Panc1 (cell line): ENCODE measurements at regions not wholly inside any gene's neighbourhood (a gene's known extent, or its start where the extent isn't known, plus 50 kb on each side); places are given as distances from the start of the nearest gene placed in this dataset.

Source experiments
- ATAC-seq: fragments of 200-7000 bp; cut with Tn5 transposase; 2 replicates; pipeline ENCODE4 v1.9.1; 2020; ENCODE audit warnings: mild to moderate bottlenecking, moderate library complexity
- BruUV-seq: library from RNA; stranded (reverse); fragments of 400-500 nt; replicated peaks from 2 replicates; lab custom pipeline; 2021; lab: Mats Ljungman, UMichigan
- CTCF ChIA-PET: fragments of 300-600 bp; sonication (Branson Sonifier 250); formaldehyde crosslinking; loops from one replicate; lab custom pipeline; 2022; ENCODE audit warnings: antibody characterized with exemption; lab: Charles Lee
- POLR2A ChIA-PET: fragments of 300-600 bp; sonication (Branson Sonifier 250); formaldehyde crosslinking; loops from one replicate; lab custom pipeline; 2022; ENCODE audit warnings: antibody characterized with exemption; lab: Charles Lee
- DNase-seq: peaks from one replicate; pipeline ENCODE4 v3.0.0-alpha.2; 2010; ENCODE audit warnings: low read depth, low spot score
- H3K27ac ChIP-seq: 2 replicates; pipeline ENCODE4 v1.5.1; 2011; ENCODE audit warnings: mild to moderate bottlenecking, low read length, inconsistent platforms
- H3K27me3 ChIP-seq: fragments of 200-500 bp; sonication (Bioruptor generic); 2 replicates; pipeline ENCODE4 v1.6.0; 2014; ENCODE audit warnings: low read length, inconsistent platforms; ENCODE audit not compliant: control insufficient read depth, insufficient read depth
- H3K36me3 ChIP-seq: fragments of 200-500 bp; sonication (Bioruptor generic); 2 replicates; pipeline ENCODE4 v1.5.1; 2014; ENCODE audit warnings: inconsistent platforms, mild to moderate bottlenecking, low read length, moderate library complexity; ENCODE audit not compliant: control insufficient read depth, insufficient read depth
- H3K4me1 ChIP-seq: 2 replicates; pipeline ENCODE4 v1.5.1; 2011; ENCODE audit warnings: inconsistent platforms, mild to moderate bottlenecking, low read length, moderate library complexity; ENCODE audit not compliant: control insufficient read depth, insufficient read depth
- H3K4me3 ChIP-seq, 2 experiments: 2 replicates each; pipeline ENCODE4 v1.5.1; 2011 to 2012; ENCODE audit warnings: low read depth in 2 of 2, low read length in 2 of 2, mild to moderate bottlenecking in 2 of 2, inconsistent platforms in 1 of 2, moderate library complexity in 1 of 2
- H3K9me3 ChIP-seq: fragments of 200-500 bp; sonication (Bioruptor generic); 2 replicates; pipeline ENCODE4 v1.5.1; 2014; ENCODE audit warnings: low read depth, mild to moderate bottlenecking, inconsistent platforms, low read length, moderate library complexity; ENCODE audit not compliant: control insufficient read depth, insufficient read depth
- POLR2AphosphoS5 ChIP-seq: IDR thresholded peaks from 2 replicates; pipeline ENCODE4 v1.6.1; 2012; ENCODE audit warnings: mild to moderate bottlenecking, low read depth, low read length, moderate library complexity
- SIN3A ChIP-seq: IDR thresholded peaks from 2 replicates; pipeline ENCODE4 v1.6.1; 2012; ENCODE audit warnings: low read depth, mild to moderate bottlenecking, low read length, moderate library complexity, borderline replicate concordance; ENCODE audit not compliant: insufficient read depth
- TCF7L2 ChIP-seq: IDR thresholded peaks from 2 replicates; pipeline ENCODE4 v1.6.1; 2011; ENCODE audit warnings: mild to moderate bottlenecking, low read depth, low read length, inconsistent platforms
- in situ Hi-C: cut with HindIII; loops from 2 replicates; pipeline ENCODE4 v1.10.0; 2016; ENCODE audit warnings: low sequenced_read_pairs, low pct_unique_long_range_greater_than_20kb
- intact Hi-C: fragments of 100-400 bp; cut with micrococcal nuclease; formaldehyde crosslinking; loops from one replicate; pipeline ENCODE4 v1.10.0; 2022; ENCODE audit not compliant: unreplicated experiment
- TF ChIP-seq, protein P1 (sequence below), 2 experiments: IDR thresholded peaks; 2 replicates each; pipeline ENCODE4 v1.6.1; 2011 to 2012; ENCODE audit warnings: low read depth in 2 of 2, control low read depth in 1 of 2, low read length in 1 of 2, mild to moderate bottlenecking in 1 of 2, moderate library complexity in 1 of 2; ENCODE audit not compliant: insufficient read depth in 1 of 2
- TF ChIP-seq, protein P2 (sequence below): fragments of 450-650 bp; IDR thresholded peaks from 2 replicates; pipeline ENCODE4 v1.5.1; 2017; ENCODE audit warnings: mild to moderate bottlenecking

DNA sequence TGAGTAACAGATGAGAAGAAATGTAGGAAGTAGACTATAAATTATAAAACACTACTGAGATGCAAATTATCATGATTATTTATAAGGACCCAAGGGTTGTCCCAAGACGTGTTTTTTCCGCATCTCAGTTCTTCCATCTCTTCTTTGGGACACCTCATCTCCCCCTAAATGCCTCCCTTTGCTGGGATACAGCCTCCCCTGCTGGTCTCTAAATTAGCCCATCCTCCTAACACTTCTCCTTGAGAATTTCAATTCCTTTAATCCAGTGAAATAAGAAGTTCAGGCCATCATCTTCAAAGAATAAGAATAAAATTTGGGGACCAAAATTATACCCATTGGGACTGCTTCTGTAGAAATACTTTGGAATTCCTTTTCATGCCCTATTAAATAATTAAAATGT lies 667.0 kb downstream of the BCL11B start:
- ChIA-PET CTCF (no interaction called here), POLR2A (no interaction called here)
- H3K4me1 ChIP-seq: no peaks in the 10 kb centered on the region
- DNase-seq (no peak), ATAC-seq (no peak)
- H3K4me3 ChIP-seq: no peak overlapping the region
- in situ Hi-C loops: no loop called here
- no peaks in the 10 kb centered on the region; the same call in 1 of the 2 replicates for H3K27me3 ChIP-seq
- intact Hi-C loops: no loop called here
- H3K27ac ChIP-seq: no peak overlapping the region
- H3K9me3 ChIP-seq: no peaks in the 10 kb centered on the region
- TF ChIP-seq, protein P1, sequence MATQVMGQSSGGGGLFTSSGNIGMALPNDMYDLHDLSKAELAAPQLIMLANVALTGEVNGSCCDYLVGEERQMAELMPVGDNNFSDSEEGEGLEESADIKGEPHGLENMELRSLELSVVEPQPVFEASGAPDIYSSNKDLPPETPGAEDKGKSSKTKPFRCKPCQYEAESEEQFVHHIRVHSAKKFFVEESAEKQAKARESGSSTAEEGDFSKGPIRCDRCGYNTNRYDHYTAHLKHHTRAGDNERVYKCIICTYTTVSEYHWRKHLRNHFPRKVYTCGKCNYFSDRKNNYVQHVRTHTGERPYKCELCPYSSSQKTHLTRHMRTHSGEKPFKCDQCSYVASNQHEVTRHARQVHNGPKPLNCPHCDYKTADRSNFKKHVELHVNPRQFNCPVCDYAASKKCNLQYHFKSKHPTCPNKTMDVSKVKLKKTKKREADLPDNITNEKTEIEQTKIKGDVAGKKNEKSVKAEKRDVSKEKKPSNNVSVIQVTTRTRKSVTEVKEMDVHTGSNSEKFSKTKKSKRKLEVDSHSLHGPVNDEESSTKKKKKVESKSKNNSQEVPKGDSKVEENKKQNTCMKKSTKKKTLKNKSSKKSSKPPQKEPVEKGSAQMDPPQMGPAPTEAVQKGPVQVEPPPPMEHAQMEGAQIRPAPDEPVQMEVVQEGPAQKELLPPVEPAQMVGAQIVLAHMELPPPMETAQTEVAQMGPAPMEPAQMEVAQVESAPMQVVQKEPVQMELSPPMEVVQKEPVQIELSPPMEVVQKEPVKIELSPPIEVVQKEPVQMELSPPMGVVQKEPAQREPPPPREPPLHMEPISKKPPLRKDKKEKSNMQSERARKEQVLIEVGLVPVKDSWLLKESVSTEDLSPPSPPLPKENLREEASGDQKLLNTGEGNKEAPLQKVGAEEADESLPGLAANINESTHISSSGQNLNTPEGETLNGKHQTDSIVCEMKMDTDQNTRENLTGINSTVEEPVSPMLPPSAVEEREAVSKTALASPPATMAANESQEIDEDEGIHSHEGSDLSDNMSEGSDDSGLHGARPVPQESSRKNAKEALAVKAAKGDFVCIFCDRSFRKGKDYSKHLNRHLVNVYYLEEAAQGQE (IDR thresholded peaks at IDR 0.05; ENCODE audit: insufficient read depth in 1 of 2, low read depth in 2 of 2, low read length in 1 of 2): no peak
- no peak for TF ChIP-seq SIN3A
- TF ChIP-seq TCF7L2: no peak
- TF ChIP-seq, protein P2, sequence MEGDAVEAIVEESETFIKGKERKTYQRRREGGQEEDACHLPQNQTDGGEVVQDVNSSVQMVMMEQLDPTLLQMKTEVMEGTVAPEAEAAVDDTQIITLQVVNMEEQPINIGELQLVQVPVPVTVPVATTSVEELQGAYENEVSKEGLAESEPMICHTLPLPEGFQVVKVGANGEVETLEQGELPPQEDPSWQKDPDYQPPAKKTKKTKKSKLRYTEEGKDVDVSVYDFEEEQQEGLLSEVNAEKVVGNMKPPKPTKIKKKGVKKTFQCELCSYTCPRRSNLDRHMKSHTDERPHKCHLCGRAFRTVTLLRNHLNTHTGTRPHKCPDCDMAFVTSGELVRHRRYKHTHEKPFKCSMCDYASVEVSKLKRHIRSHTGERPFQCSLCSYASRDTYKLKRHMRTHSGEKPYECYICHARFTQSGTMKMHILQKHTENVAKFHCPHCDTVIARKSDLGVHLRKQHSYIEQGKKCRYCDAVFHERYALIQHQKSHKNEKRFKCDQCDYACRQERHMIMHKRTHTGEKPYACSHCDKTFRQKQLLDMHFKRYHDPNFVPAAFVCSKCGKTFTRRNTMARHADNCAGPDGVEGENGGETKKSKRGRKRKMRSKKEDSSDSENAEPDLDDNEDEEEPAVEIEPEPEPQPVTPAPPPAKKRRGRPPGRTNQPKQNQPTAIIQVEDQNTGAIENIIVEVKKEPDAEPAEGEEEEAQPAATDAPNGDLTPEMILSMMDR: no peak
- no peak for TF ChIP-seq POLR2AphosphoS5
- no peaks in the 10 kb centered on the region for H3K36me3 ChIP-seq
- BruUV-seq: no TSS peak

DNA sequence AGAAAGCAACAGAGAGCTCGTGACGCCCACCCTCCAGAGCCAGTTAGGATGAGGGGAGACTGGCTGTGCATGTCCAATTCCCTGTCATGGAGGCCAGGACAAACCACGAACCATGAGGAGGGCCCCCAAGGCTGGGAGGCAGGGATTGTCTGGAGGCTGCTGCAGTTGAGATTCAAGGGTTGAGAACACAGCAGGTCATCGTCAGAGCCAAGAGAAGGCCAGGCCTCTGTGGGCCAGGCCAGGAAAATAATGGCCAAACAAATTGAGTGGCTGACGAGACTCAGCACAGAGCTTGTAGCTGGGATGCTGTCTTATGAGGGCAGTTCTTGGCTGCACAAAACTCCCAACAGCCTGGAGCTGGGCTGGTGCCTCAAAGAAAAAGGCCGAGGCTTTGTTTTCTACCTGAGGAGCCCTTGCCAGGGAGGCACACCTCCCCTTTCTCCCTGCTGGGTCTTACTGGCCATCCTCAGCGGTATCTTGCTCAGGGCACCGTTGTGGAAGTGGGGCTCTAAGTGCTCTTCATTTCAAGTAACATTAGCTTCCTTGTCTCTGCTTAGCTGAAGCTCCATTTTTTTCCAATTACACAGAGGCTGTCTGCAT lies 665.9 kb downstream of the BCL11B start:
- ATAC-seq (no peak), DNase-seq (no peak)
- in situ Hi-C loops: no loop called here
- Histone ChIP-seq H3K36me3 (no peaks in the 10 kb centered on the region), H3K4me1 (no peaks in the 10 kb centered on the region), H3K27ac (no peak overlapping the region), H3K9me3 (no peaks in the 10 kb centered on the region), H3K27me3 (no peaks in the 10 kb centered on the region; the same call in 1 of the 2 replicates), H3K4me3 (no peak overlapping the region)
- POLR2A ChIA-PET: no interaction called here
- TF ChIP-seq POLR2AphosphoS5 (no peak), TCF7L2 (no peak), SIN3A (no peak)
- TF ChIP-seq, protein P2: no peak
- TF ChIP-seq, protein P1 (IDR thresholded peaks at IDR 0.05; ENCODE audit: insufficient read depth in 1 of 2, low read depth in 2 of 2, low read length in 1 of 2): no peak
- no TSS peak for BruUV-seq
- CTCF ChIA-PET: no interaction called here
- intact Hi-C loops: no loop called here
